Heart right ventricle (tissue), 16 donors: ENCODE measurements at regions not wholly inside any gene's neighbourhood (a gene's known extent, or its start where the extent isn't known, plus 50 kb on each side); places are given as distances from the start of the nearest gene placed in this dataset.

Source experiments
- ATAC-seq, 8 donors: fragments of 200-7000 bp; cut with Tn5 transposase; one replicate each; pipeline ENCODE4 v1.9.1; 2020; ENCODE audit warnings: mild to moderate bottlenecking in 8 of 8, moderate library complexity in 8 of 8, moderate number of reproducible peaks in 1 of 8
- DNase-seq, 2 donors: peaks; one replicate each; pipeline ENCODE4 v3.0.0-alpha.2; 2020
- H3K27ac ChIP-seq, 10 donors: fragments of 200-600 bp; sonication (generic) in 2 of 10; one replicate each; pipeline versions ENCODE4 v1.5.0 to v1.8.0; 2020 to 2022; ENCODE audit warnings: mild to moderate bottlenecking in 3 of 10
- H3K27me3 ChIP-seq, 7 donors: fragments of 200-600 bp; one replicate each; pipeline ENCODE4 v1.8.0; 2021 to 2022; ENCODE audit warnings: mild to moderate bottlenecking in 2 of 7
- H3K36me3 ChIP-seq, 9 donors: fragments of 200-600 bp; sonication (generic) in 1 of 9; one replicate each; pipeline versions ENCODE4 v1.5.0 to v1.8.0; 2020 to 2022; ENCODE audit warnings: mild to moderate bottlenecking in 2 of 9
- H3K4me1 ChIP-seq, 9 donors: fragments of 200-600 bp; sonication (generic) in 1 of 9; one replicate each; pipeline versions ENCODE4 v1.5.0 to v1.8.0; 2020 to 2022; ENCODE audit warnings: mild to moderate bottlenecking in 4 of 9
- H3K4me3 ChIP-seq, 10 donors: fragments of 200-600 bp; sonication (generic) in 2 of 10; one replicate each; pipeline versions ENCODE4 v1.5.0 to v1.8.0; 2020 to 2022; ENCODE audit warnings: mild to moderate bottlenecking in 7 of 10, moderate library complexity in 2 of 10
- H3K9me3 ChIP-seq, 11 donors: fragments of 200-600 bp in 10 of 11; sonication (generic) in 2 of 11; one replicate each; pipeline versions ENCODE4 v1.5.0 to v1.8.0; 2013 to 2022; ENCODE audit warnings: mild to moderate bottlenecking in 2 of 11, control low read depth in 1 of 11, moderate library complexity in 1 of 11
- CTCF ChIP-seq, 9 donors: fragments of 200-600 bp; sonication (generic) in 2 of 9; IDR thresholded peaks; one replicate each; pipeline versions ENCODE4 v1.5.0 to v1.8.0; 2021 to 2022; ENCODE audit warnings: antibody characterized with exemption in 9 of 9, mild to moderate bottlenecking in 5 of 9, moderate library complexity in 1 of 9
- WGBS, 2 donors: extraction: QIAGEN DNeasy Blood & Tissue Kit; methylation state at CpG; one replicate each; pipeline ENCODE4 v1.1.7; 2013; ENCODE audit warnings: inconsistent platforms in 1 of 2; 5-methylcytosine and 5-hydroxymethylcytosine counted together
- intact Hi-C, 10 donors: fragments of 100-400 bp; cut with DNase I; formaldehyde crosslinking; loops; one replicate each; pipeline versions ENCODE4 v1.11.1 to v1.14.2; 2022
- donor health status: Arrhythmogenic right ventricular cardiomyopathy.
- donor health status: ischemic (EF 13 %, LVEDD 7.1; RV severe dilation, severe dysfunction).
- donor health status: healthy with polysubstance abuse.
- donor health status: DM: no; HTN: yes; CAD: no.
- donor health status: DM: no; HTN: no; CAD: no.
- donor health status: ischemic (EF 25% LVEDD 6.9; RV normal size, moderate dysfunction).
- donor health status: ischemic (EF 25% LVEDD 5.7; RV mildly dilated, moderate dysfunction).
- donor health status: healthy.
- donor health status: DM: yes; HTN: yes; CAD: no.
- donor health status: Ischemic cardiomyopathy.
- donor health status: ischemic (EF 35%, LVEDD 5.7; RV mildly dilated, moderate dysfunction).
- donor health status: nonischemic (EF 11% LVEDD 7.7; RV severe dilation, severe dysfunction).
- donor health status: DM: yes; HTN: yes; CAD: no.
- donor health status: PGD.
- donor health status: ischemic (EF 29% LVEDD 5.4; RV normal size, mild dysfunction).
- donor health status: nonischemic (EF 23%, LVEDD 6.1; RV moderate dilation, normal function).

- intact Hi-C loops: no loop called here
- DNase-seq (no peak), ATAC-seq (no peak)
- Histone ChIP-seq H3K36me3 (no peaks in the 10 kb centered on the region), H3K4me3 (no peak overlapping the region), H3K9me3 (no peaks in the 10 kb centered on the region), H3K27me3 (peaks cover 0 to 22% (median 0%) of the 10 kb centered on the region in 7 donors), H3K27ac (no peak overlapping the region), H3K4me1 (peaks cover 0 to 10% (median 0%) of the 10 kb centered on the region in 9 donors)
- no peak for TF ChIP-seq CTCF (IDR thresholded peaks at IDR 0.05)
- 71 to 76% methylated on average over 5 of the region's 5 CpGs for WGBS, 2 donors
Observed at GRCh38 chr15:96035635-96036034, 294.9 kb upstream of the NR2F2 start.

GRCh38 chr15:96037584-96037983 is 292.9 kb upstream of the NR2F2 start:
- Histone ChIP-seq H3K27me3 (peaks cover 0 to 22% (median 0%) of the 10 kb centered on the region in 7 donors), H3K27ac (no peak overlapping the region), H3K4me3 (no peak overlapping the region), H3K36me3 (no peaks in the 10 kb centered on the region), H3K9me3 (no peaks in the 10 kb centered on the region), H3K4me1 (peaks cover 0 to 11% (median 0%) of the 10 kb centered on the region in 9 donors)
- no peak for ATAC-seq
- WGBS, 2 donors: 92 to 94% methylated on average over 4 of the region's 4 CpGs
- intact Hi-C loops: no loop called here
- no peak for TF ChIP-seq CTCF (IDR thresholded peaks at IDR 0.05)
- no peak for DNase-seq

- no peak overlapping the region for H3K27ac ChIP-seq
- H3K4me3 ChIP-seq: no peak overlapping the region
- no peak for ATAC-seq
- TF ChIP-seq CTCF (IDR thresholded peaks at IDR 0.05): no peak
- H3K9me3 ChIP-seq: no peaks in the 10 kb centered on the region
- intact Hi-C loops: no loop called here
- peaks cover 0 to 22% (median 0%) of the 10 kb centered on the region in 7 donors for H3K27me3 ChIP-seq
- no peak for DNase-seq
- peaks cover 0 to 17% (median 0%) of the 10 kb centered on the region in 9 donors for H3K4me1 ChIP-seq
- WGBS, 2 donors: 10 to 97% methylated on average over 1 of the region's 1 CpG
- H3K36me3 ChIP-seq: no peaks in the 10 kb centered on the region
Observed at GRCh38 chr15:96038131-96038530, 292.4 kb upstream of the NR2F2 start.

- DNase-seq (no peak), ATAC-seq (no peak)
- intact Hi-C loops: no loop called here
- H3K4me3 ChIP-seq: peak overlapping the region in 1 of 10 donors; percentile 4
- no peaks in the 10 kb centered on the region for H3K9me3 ChIP-seq
- WGBS, 2 donors: 87 to 90% methylated on average over 5 of the region's 5 CpGs
- peaks cover 0 to 20% (median 0%) of the 10 kb centered on the region in 9 donors for H3K4me1 ChIP-seq
- H3K27me3 ChIP-seq: peaks cover 0 to 22% (median 0%) of the 10 kb centered on the region in 7 donors
- no peak overlapping the region for H3K27ac ChIP-seq
- no peaks in the 10 kb centered on the region for H3K36me3 ChIP-seq
- no peak for TF ChIP-seq CTCF (IDR thresholded peaks at IDR 0.05)
Observed at GRCh38 chr15:96038650-96039049, 291.9 kb upstream of the NR2F2 start.
